ENCODE measurements at regions not wholly inside any gene's neighbourhood (a gene's known extent, or its start where the extent isn't known, plus 50 kb on each side); places are given as distances from the start of the nearest gene placed in this dataset.
"Not testable (repeated sequence)": the region's sequence is repeated elsewhere in the genome, so short reads cannot be mapped to it uniquely, and the experiment has no call there.

- DNase-seq (ENCODE audit: low spot score): no peak
- no peak for FAIRE-seq
Observed at GRCh38 chr13:87453244-87453643, 217.9 kb upstream of the SLITRK5 start.

- DNase-seq (ENCODE audit: low spot score): no peak
- no peak for FAIRE-seq
Observed at GRCh38 chr13:87459419-87459818, 211.8 kb upstream of the SLITRK5 start.

GRCh38 chr13:87497426-87497825, 173.7 kb upstream of the SLITRK5 start:
- peak; percentile 8 for FAIRE-seq
- DNase-seq (ENCODE audit: low spot score): no peak

GRCh38 chr13:87498681-87499080, 172.5 kb upstream of the SLITRK5 start:
- no peak for FAIRE-seq
- DNase-seq (ENCODE audit: low spot score): peak; percentile 15

- DNase-seq (ENCODE audit: low spot score): no peak
- FAIRE-seq: no peak
Observed at GRCh38 chr13:87524775-87525174, 146.4 kb upstream of the SLITRK5 start.

GRCh38 chr13:87533776-87534175, 137.4 kb upstream of the SLITRK5 start:
- FAIRE-seq (peak; percentile 45), DNase-seq (ENCODE audit: low spot score) (no peak)

- DNase-seq (ENCODE audit: low spot score) (peak; percentile 21), FAIRE-seq (no peak)
Observed at GRCh38 chr13:87535911-87536310, 135.3 kb upstream of the SLITRK5 start.

- FAIRE-seq: peak; percentile 92
Observed at GRCh38 chr13:87536499-87536898, 134.7 kb upstream of the SLITRK5 start.

GRCh38 chr13:87536899-87537298, 134.3 kb upstream of the SLITRK5 start:
- FAIRE-seq (no peak), DNase-seq (ENCODE audit: low spot score) (no peak)

More at GRCh38 chr13:87536499-87536898, 134.7 kb upstream of the SLITRK5 start:
- peak; percentile 92 for DNase-seq (ENCODE audit: low spot score)

GRCh38 chr13:87537951-87538350, 133.2 kb upstream of the SLITRK5 start:
- peak; percentile 81 for FAIRE-seq
- DNase-seq (ENCODE audit: low spot score): peak; percentile 59

GRCh38 chr13:87538366-87539052, 132.7 kb upstream of the SLITRK5 start:
- DNase-seq (ENCODE audit: low spot score) (no peak), FAIRE-seq (no peak)

GRCh38 chr13:87553142-87553541, 118.0 kb upstream of the SLITRK5 start:
- FAIRE-seq: no peak
- no peak for DNase-seq (ENCODE audit: low spot score)

GRCh38 chr13:87554045-87554444, 117.1 kb upstream of the SLITRK5 start:
- DNase-seq (ENCODE audit: low spot score): no peak
- no peak for FAIRE-seq

- no peak for FAIRE-seq
- no peak for DNase-seq (ENCODE audit: low spot score)
Observed at GRCh38 chr13:87557788-87558187, 113.4 kb upstream of the SLITRK5 start.

GRCh38 chr13:87561580-87561979, 109.6 kb upstream of the SLITRK5 start:
- not testable (repeated sequence) for FAIRE-seq; DNase-seq (ENCODE audit: low spot score)

- DNase-seq (ENCODE audit: low spot score) (no peak), FAIRE-seq (no peak)
Observed at GRCh38 chr13:87570669-87571068, 100.5 kb upstream of the SLITRK5 start.

GRCh38 chr13:87582399-87582798, 88.8 kb upstream of the SLITRK5 start:
- FAIRE-seq (no peak), DNase-seq (ENCODE audit: low spot score) (no peak)

- FAIRE-seq: no peak
- no peak for DNase-seq (ENCODE audit: low spot score)
Observed at GRCh38 chr13:87590518-87590917, 80.7 kb upstream of the SLITRK5 start.

- not testable (repeated sequence) for FAIRE-seq; DNase-seq (ENCODE audit: low spot score)
Observed at GRCh38 chr13:87604437-87604836, 66.7 kb upstream of the SLITRK5 start.

GRCh38 chr13:87607266-87607665, 63.9 kb upstream of the SLITRK5 start:
- FAIRE-seq (no peak), DNase-seq (ENCODE audit: low spot score) (no peak)

GRCh38 chr13:87614276-87614675, 56.9 kb upstream of the SLITRK5 start:
- DNase-seq (ENCODE audit: low spot score) (no peak), FAIRE-seq (no peak)
